SK-N-DZ (cell line): ENCODE measurements at regions not wholly inside any gene's neighbourhood (a gene's known extent, or its start where the extent isn't known, plus 50 kb on each side); places are given as distances from the start of the nearest gene placed in this dataset.

ENCODE experiments used
- DNase-seq: peaks from one replicate; pipeline ENCODE4 v3.0.0-alpha.2; 2015; ENCODE audit warnings: low spot score

DNA sequence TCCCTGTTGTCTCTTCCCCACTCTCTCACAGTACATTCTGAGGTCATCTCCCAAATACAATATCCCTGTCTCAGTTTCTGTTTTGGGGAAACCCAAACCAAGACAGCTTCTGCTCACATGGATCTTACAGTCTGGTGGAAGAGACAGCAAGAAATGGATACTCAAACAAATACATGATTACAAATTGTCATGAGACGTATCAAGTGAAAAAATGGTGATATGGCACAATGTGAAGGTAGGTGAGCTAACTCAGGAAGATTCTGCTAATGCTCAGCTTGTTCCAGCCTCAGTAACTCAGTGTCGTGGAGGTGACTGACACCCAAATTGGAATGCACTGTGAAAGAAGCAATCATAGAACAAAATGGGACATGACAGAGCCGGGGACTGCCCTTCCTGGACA, 68.3 kb downstream of the CHST1 start:
- no peak for DNase-seq

DNA sequence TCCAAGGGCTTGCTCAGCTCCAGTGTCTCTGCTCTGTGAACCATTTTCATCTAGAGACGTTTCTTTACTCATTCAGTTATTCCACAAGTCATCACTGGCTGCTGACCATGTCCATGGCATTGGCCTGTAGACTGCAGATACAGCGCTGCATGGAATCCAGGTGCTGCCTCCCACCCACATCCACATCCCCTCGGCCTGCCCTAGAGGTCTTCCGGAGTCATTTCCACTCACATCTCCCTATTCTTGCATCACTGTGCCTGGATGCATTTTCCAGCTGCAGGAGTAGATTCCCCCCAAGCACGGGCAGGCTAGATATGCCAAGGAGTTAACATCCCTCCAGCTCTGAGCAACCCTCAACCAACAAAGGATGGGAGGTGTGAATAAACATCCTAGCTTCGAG, 68.9 kb downstream of the CHST1 start:
- DNase-seq: no peak

DNA sequence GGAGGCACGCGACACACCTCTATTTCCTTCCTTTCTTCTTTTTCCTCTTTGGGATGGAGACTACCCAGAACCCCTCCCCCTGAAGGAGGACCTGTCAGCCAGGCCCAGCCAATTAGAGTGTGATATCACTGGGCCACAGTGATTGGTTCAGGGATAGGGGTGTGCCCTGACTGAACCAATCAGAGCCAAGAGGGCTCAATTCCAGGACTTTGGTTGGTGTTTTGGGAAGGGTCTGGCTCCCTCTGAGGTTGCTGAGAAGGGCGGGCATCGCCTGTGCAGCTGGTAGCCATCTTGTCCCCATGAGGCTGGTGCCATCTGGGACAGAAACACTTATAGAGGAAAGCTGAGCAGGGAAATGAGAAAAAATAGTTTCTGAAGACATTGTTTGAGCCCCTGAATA, 71.4 kb downstream of the CHST1 start:
- DNase-seq: peak; percentile 9

DNA sequence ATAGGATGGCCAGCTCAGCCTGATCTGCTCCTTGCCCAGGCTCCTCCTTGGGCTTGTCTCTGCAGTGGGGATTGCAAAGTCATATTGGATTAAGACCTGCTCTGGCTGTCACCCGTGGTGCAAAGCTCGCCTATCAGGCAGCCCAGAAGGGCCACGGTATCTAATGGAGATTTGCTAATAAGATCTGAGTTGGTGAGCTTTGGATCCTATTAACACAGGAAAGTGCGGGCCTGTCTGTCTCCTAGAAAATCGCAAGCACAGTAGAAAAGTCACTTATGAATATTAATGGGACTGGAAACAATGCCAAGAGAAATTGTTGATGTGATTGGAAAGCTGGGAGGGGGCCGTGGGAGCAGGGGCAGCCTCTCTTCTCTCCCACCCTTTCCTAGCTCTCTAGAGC, 72.8 kb downstream of the CHST1 start:
- no peak for DNase-seq

DNA sequence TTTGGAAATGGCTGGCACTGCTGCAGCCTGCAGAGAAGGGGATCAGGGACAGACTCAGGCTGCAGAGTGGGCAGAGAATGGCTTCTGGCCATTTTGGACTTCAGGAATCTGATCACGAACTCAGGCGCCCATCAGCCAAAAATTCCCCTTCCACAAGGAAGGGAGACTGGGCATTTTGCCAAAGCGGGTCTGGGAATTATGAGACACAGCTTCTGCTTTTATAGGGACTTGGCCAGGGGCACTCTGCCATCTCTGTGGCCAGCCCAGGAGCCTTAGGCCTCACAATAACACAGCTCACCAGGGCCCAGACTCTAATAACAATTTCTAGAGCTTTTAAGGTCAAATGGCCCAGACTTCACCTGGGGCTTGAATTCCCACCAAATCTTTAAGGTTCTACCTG, 74.7 kb downstream of the CHST1 start:
- DNase-seq: no peak

DNA sequence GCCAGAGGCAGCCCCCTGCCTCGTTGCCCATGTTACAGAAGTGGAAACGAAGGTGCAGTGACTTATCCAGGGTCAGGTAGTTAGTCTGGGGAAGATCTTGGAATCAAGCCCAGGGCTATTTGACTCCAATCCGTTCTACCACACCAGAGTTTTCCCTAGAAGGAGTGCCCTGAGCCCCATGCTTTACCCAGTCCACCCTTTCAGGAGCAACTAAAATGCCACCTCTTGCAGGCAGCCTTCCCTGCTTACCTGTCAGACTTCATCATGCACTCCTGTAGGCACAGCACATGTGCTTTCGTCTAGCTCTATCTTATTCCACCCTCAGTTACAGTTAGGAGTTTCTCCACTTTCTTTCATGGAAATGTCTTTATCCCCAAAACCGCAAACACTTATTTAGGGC, 80.2 kb downstream of the CHST1 start:
- DNase-seq: no peak

DNA sequence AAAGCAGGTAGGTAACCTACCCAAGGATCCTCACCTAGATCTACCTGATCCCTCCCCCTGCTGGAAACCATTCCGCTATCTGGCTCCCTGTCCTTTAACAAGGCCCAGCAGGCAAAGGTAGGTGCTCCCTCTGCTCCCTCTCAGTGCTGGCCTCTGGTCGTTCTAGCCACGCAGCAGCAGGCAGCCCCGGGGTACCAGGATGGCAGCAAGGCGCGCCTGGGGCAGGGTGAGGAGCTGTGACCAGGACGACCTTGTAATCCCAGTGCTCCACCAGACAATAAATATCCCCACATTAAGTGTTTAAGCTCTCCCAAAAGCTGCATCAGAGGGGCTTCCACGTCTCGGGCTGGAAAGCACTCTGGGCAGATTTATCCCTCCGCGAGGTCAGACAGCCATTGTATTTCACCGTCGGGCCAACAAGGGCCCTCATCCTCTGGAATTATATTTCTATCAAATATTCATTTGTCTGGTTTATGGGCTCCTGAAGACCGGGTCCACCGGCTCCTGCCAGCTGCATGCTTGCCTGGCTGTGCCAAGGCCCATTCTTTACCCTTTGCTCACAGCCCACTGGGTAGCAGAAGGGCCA, 81.3 kb downstream of the CHST1 start:
- no peak for DNase-seq

DNA sequence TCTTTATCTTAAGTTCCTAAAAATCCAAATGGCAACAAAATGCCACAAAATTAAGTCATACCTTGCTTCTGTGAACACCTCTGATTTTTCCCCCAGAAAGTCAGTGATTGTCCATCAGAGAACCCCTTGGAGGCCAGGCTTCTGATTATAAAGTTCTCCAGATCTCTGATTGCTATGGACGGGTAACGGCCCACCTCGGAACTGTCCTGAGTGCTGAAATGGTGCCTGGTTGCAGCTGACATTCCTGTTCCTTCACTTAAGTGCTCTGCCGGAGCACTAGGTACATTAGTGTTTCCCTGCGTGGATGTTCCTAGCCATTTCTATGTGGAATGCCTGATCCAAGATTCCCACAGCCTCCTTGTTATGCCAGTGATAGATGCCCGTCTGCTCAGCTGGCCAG, 85.0 kb downstream of the CHST1 start:
- DNase-seq: no peak

DNA sequence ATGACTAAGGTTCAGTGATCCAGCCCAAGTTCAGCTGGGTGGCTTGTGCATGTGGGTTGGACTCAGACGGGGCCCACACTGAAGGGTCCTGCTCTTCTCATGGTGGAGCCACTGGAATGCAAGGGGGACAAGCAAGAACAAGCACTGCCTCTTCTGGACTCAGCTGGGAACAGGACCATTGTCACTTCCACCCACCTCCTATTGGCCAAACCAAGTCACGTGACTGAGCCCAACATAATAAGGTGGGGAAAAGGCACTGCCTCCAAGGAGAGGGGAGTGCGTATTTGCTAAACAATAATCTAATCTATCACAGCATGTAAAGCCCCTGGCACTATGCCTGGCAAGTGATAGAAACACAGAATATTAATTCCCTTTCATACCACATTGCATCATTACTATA, 87.1 kb downstream of the CHST1 start:
- DNase-seq: no peak

DNA sequence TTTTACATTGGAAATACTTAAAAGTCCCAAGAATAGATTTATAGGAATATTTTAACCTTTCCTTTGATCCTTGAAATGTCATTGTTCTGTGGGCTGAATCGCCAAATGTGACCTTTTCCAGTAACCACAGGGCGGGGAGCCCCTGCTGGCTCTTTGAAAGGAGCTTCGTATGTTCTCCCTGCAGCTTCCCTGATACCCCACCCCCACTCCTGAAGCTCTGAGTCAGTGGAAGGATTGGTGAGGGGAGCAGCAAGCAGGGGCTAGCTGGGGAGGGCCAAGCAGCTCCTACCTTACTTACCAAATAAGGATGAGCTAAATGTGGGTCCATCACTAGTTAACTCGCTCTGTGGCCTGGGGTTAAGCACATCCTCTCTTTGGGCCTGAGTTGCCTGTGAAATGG, 87.7 kb downstream of the CHST1 start:
- no peak for DNase-seq

DNA sequence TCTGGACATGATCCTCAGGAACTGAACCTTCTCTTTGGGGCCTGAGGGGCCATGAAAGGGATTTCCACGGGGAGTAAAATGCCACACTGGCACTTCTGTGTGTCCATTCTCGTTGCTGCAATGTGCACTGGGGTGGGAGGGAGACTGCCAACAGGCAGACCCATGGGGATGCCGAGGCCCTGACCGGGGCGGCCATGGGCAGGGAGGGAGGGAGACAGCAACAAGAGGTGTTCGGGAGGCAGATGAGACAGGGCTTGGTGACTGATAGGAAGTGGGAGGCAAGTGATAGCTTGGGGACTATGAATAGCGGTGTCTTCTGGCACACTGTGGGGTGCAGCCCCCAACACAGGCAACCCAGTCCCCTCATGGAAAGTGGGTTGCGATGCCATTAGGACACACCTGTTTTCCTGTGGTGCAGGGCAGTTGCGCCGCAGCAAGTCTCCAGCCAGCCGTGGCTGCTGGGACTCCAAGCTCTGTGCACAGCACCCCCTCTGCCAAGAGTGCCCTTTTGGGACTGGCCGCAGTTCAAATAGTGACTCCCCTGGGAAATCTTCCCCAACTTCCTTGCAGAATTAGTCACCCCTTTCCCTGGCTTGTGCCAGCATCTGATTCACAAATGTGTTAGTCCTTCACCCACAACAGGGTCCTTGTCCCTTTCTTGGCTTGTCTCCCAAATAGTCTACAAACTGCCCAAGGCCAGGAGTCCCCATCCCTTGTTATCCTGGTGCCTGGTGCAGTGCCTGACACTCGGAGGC, 88.8 kb downstream of the CHST1 start:
- DNase-seq: no peak

DNA sequence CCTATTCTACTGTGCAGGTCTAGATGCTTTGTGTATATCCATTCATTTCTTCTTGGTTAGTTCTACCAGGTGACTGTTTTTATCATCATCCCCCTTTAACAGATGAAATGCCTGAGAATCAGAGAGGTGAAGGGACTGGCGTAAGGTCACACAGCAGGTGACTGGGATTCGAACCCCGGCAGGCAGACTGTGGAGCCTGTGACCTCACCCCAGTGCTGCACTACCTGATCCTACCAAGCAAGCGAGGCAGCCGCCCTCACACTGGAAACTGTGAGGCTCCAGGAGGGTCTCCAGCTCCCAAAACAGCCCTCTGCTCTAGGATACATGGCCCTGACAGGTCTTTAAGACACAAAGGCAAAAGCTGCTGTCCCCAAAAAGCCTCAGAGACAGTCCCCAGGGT, 91.7 kb downstream of the CHST1 start:
- DNase-seq: no peak

DNA sequence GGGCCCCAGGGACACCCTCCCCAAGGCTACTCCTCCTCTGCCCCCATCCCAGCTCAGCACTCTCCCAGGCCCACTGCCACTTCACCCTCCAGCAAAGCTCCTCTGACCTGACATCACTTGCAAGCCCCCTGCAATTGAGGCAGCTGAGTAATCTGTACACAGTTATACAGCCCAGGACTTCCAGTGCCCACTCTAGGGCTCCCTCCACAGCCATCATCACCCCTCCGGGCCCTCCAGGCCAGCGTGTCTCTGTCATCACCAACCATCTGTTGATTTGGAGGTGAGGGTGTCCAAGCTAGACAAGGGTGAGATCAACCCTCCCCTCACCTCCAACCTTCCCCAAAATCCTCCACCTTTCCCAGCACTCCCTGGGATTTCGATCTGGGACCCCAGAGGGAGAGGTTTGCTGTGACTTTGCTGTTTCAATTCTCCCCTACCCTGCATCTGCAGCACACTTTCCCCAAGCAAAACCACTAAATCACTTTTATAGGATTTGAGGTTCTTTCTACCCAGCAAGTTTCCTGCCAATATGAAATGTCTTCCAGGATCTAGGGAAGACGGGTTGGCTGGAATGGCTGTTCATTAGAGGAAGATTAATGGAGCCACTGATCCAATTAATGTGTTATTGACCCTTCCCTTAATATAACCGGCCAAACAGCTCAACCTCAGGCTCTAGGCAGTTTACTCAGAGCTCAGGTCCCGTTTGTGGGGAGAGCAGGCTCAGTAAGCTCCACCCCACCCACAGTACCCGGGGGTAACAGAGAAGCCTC, 92.9 kb downstream of the CHST1 start:
- DNase-seq: no peak

DNA sequence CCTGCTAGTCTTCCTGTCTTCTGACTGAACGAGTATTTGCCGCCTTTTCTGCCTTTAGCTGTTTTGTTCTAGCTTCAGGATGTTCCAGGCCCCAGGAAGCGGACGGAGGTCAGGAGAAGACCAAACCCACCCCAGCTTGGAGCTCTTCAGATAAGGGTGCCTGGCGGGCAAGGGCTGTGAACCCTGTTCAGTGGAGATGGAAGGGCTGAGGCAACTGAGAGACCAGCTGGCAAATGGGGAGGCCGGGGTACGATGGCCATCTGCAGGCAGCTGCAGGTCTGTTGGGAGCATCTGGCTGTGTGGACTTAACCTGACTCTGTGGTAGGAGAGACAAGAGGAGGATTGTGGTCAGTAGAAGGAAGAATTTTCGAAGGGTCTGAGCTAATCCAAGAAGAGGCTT, 95.6 kb downstream of the CHST1 start:
- no peak for DNase-seq

DNA sequence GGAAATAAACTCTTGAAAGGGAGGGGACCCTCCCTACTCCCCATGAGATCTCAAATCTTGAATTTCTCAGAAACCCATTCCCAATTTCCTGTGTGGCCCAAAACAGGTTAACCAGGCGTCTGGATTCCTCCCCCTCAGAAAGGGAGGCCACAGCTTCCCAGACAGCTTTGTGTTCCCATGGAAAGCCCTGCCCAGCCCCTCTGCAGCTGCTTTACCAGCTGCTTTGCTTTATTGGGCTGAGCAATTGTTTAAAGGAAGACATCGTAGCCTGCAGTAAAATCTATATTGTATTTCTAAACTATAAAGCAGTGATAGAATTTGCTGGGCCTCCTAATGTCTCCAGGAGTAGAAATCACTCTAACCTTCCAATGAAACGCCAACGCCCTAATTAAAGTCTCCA, 97.4 kb downstream of the CHST1 start:
- DNase-seq: no peak

DNA sequence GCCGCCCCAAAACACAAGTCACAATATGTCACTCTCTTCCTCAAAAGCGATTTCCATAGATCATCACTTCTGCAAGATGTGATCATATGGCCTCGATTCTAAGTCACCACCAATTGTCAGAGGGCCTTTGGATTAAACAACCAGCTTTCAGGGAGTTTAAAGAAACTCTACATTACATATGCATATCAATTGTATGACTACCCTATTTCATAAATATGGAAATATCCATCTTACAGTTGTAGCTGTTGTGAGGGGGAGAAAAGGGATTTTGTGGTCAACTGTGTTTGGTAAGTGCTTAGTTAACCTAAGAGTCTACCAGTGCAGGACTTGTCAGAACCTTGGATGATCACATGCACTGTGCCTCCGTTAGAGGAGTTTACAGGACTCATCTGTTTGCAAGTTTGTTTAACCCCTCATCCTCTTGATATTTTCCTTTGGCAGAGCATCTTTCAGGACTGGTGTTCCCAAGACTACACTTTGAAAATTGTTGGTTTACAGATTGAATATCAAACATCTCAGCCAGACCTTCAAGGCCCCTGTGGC, 99.9 kb downstream of the CHST1 start:
- no peak for DNase-seq

DNA sequence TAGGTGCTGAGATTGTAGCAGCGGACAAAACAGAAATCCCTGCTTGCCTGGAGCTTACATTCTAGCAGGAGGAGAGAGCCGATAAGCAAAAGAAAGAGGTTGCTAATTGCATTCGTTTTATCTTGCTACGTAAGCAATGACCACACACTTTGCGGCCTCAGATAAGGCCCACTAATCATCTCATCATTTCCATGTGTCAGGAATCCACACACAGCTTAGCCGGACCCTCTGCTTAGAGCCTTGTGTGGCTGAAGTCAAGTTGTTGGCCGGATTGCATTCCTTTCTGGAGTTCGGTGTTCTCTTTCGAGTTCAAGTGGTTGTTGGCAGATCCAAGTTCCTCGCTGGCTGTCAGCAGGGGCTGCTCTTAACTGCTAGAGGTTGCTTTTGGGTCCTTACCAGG, 101.6 kb downstream of the CHST1 start:
- DNase-seq: no peak

DNA sequence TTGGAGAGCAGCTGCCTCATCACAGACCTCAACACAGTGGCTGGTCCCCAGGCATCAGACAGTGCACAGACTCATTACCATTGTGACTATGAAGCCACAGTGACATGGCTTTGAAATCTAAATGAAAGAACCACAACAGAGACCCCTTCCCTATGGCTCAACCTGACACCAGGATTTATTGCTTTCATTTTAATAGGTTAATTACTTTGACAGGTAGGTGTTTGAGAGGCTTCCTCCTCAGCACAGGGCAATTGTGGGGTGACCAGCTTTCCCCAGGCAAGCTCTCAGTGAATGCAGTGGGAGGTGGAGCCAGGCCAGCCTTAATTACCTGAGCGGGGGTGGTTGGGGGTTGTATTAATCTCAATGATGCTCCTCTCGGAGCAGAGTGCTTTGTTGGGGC, 102.3 kb downstream of the CHST1 start:
- no peak for DNase-seq

DNA sequence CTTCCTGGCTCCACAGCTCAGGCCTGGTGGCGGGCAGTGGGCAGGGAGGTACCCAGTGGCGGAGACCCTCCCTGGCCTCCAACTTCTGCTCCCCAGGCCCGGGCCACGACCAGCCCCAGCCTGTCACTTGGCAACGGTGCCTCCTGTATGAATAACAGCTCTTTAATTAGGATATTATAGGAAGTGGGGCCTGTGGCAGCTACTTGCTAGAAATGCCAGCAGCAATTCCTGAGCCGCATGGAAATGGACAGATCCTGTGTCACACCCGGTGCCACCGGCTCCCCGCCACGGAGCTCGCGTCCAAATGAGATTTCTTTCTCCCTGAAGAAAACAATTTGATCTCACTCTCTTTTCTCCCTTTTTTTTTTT, 104.5 kb downstream of the CHST1 start:
- DNase-seq: no peak

DNA sequence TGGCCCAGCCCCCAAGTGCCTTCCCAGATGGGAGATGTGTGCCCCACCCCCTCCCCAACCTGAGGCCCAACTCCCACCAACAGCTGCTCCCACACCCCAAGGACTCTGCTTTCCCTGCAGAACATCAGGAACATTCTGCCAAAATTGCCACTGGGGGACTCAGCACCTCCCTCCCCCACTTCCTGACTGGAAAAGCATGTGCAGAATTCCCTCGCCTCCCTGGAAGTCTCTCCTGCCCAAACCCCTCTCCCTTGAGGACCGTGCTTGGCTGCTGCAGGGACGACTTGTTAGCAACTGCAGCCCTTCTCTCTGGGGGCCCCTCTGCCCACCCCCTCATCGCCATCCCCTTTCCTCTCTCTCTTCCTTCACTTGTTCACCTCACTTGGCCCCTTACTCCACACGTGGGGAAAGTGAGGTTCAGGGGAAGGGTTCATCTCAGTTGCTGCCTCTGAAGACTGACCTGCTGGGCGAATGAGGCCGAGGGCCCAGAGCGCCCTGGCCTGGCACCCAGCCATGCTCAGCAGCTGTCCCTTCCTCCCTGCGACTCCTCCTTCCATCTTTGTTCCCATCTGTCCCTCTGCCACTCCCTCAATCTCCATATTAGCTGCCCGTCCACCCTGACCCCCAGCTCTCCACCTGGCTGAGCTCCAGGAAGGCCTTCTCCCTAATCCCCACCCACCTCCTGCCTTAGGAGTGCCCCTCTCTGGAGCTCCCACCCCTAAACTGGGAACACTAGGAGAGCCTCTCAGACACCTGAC, 105.1 kb downstream of the CHST1 start:
- DNase-seq: no peak

DNA sequence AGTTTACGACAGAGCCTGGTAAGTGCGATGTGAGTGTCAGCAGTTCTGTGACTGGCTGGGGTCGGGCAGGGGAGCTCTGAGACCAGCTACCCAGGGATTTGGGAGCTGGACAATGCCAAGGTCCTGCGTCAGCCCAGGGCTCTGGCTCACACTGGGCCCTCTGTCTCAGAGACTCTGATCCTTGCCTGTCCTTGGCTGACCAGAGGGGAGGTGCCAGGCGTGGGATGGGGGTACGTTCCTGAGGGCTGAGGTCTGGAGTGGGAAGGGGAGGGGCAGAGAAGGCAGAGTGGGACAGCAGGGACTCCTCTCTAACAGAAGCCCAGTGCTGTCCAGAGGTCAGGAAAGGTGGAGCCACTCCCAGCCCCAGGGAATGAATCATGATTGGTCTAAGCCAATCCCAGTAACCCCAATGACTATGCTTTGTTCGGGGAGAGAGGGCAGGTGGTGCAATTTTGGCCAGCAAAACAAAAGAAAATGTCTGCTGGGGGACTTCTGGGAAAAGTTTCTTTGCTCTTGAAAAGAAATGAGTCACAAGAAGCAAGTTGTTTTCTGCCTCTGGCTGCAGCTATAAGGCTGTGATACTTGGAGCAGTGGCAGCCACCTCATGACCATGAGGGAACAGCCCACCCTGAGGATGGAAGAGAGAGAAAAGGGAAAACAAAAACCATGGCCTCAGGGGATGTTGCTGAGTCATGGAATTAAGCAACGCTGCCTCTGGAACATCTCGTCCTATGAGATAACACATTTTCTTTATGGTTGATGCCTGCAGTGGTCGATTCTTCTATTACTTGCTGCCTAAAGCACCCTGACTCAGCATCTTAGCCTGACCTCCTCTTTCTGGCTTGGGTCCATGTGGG, 108.3 kb downstream of the CHST1 start:
- no peak for DNase-seq
